Right lobe of liver (tissue), 4 donors: ENCODE measurements at regions not wholly inside any gene's neighbourhood (a gene's known extent, or its start where the extent isn't known, plus 50 kb on each side); places are given as distances from the start of the nearest gene placed in this dataset.

Source experiments
- POLR2A ChIP-seq: fragments of 450-650 bp; IDR thresholded peaks from one replicate; pipeline ENCODE4 v1.6.1; 2017; ENCODE audit warnings: antibody characterized with exemption, mild to moderate bottlenecking
- TF ChIP-seq, protein P1 (sequence below), 4 donors: fragments of 200-600 bp in 3 of 4; fragments of 450-650 bp in 1 of 4; IDR thresholded peaks; one replicate each; pipeline versions ENCODE4 v1.5.1 to v1.8.0; 2016 to 2022; ENCODE audit warnings: antibody characterized with exemption in 4 of 4, mild to moderate bottlenecking in 2 of 4
- donor health status: DM: no; HTN: no; CAD: no.
- donor health status: DM: no; HTN: no; CAD: no.
- donor health status: DM: no; HTN: yes; CAD: no.

DNA sequence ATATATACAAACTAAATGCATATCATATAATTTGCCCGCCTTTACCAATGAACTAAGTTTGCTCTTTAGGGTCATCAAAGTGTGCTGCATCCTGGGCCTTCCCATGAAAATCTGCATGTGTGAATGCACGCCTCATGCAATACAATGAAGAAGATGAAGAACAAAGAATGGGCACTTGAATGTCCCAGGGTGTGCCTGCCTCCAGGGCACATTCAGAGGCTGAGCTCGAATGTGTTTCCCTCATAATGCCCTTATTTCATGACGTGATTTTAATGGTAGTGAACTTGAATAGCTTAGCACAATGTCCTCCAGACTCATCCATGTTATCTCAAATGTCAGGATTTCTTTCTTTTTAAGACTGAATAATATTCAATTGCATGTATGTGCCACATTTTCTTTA lies 824.9 kb downstream of the TNS3 start:
- TF ChIP-seq POLR2A: no peak
- TF ChIP-seq, protein P1, sequence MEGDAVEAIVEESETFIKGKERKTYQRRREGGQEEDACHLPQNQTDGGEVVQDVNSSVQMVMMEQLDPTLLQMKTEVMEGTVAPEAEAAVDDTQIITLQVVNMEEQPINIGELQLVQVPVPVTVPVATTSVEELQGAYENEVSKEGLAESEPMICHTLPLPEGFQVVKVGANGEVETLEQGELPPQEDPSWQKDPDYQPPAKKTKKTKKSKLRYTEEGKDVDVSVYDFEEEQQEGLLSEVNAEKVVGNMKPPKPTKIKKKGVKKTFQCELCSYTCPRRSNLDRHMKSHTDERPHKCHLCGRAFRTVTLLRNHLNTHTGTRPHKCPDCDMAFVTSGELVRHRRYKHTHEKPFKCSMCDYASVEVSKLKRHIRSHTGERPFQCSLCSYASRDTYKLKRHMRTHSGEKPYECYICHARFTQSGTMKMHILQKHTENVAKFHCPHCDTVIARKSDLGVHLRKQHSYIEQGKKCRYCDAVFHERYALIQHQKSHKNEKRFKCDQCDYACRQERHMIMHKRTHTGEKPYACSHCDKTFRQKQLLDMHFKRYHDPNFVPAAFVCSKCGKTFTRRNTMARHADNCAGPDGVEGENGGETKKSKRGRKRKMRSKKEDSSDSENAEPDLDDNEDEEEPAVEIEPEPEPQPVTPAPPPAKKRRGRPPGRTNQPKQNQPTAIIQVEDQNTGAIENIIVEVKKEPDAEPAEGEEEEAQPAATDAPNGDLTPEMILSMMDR (IDR thresholded peaks at IDR 0.05): no peak
